ENCODE measurements at regions not wholly inside any gene's neighbourhood (a gene's known extent, or its start where the extent isn't known, plus 50 kb on each side); places are given as distances from the start of the nearest gene placed in this dataset.

- no peak for TF ChIP-seq CTCF (optimal IDR thresholded peaks at IDR 0.05 in 1 of 3, IDR thresholded peaks at IDR 0.05 in 1 of 3, conservative IDR thresholded peaks at IDR 0.05 in 1 of 3; ENCODE audit: extremely low read depth in 1 of 3, insufficient read depth in 2 of 3, low read length in 3 of 3)
- TF ChIP-seq EZH2 (IDR thresholded peaks at IDR 0.05; ENCODE audit: low read length) = no peak
Observed at GRCh38 chr15:62412686-62413085, 247.6 kb upstream of the C2CD4B start.

All from keratinocyte (primary cell).